HG02981 (cell line): ENCODE measurements at regions not wholly inside any gene's neighbourhood (a gene's known extent, or its start where the extent isn't known, plus 50 kb on each side); places are given as distances from the start of the nearest gene placed in this dataset.
"Not testable (repeated sequence)": the region's sequence is repeated elsewhere in the genome, so short reads cannot be mapped to it uniquely, and the experiment has no call there.

Source experiments
- ATAC-seq: cut with Tn5 transposase; IDR thresholded peaks from one replicate; pipeline ENCODE4 v1.9.1; 2021; ENCODE audit warnings: mild to moderate bottlenecking, moderate library complexity; ENCODE audit not compliant: unreplicated experiment

- ATAC-seq: no peak
Observed at GRCh38 chr4:137890812-137891211, 351.3 kb downstream of the SLC7A11 start.

- ATAC-seq: no peak
Observed at GRCh38 chr4:137881641-137882040, 349.3 kb upstream of the PCDH18 start.

GRCh38 chr4:137868067-137868466, 335.8 kb upstream of the PCDH18 start:
- ATAC-seq: not testable (repeated sequence)

GRCh38 chr4:137866671-137867070, 334.4 kb upstream of the PCDH18 start:
- ATAC-seq: no peak

- ATAC-seq: no peak
Observed at GRCh38 chr4:137861682-137862081, 329.4 kb upstream of the PCDH18 start.

- ATAC-seq: no peak
Observed at GRCh38 chr4:137853424-137853823, 321.1 kb upstream of the PCDH18 start.

- ATAC-seq: no peak
Observed at GRCh38 chr4:137852326-137852725, 320.0 kb upstream of the PCDH18 start.

GRCh38 chr4:137851435-137851834, 319.1 kb upstream of the PCDH18 start:
- ATAC-seq: no peak

- ATAC-seq: not testable (repeated sequence)
Observed at GRCh38 chr4:137827945-137828344, 295.7 kb upstream of the PCDH18 start.

GRCh38 chr4:137825505-137825904, 293.2 kb upstream of the PCDH18 start:
- ATAC-seq: no peak

- no peak for ATAC-seq
Observed at GRCh38 chr4:137823007-137823406, 290.7 kb upstream of the PCDH18 start.

- peak; percentile 83 for ATAC-seq
Observed at GRCh38 chr4:137819964-137820383, 287.7 kb upstream of the PCDH18 start.

- ATAC-seq: no peak
Observed at GRCh38 chr4:137812258-137812657, 280.0 kb upstream of the PCDH18 start.

GRCh38 chr4:137806420-137806819, 274.1 kb upstream of the PCDH18 start:
- ATAC-seq: no peak

- no peak for ATAC-seq
Observed at GRCh38 chr4:137804906-137805495, 272.7 kb upstream of the PCDH18 start.

- no peak for ATAC-seq
Observed at GRCh38 chr4:137800861-137801260, 268.6 kb upstream of the PCDH18 start.

GRCh38 chr4:137794764-137795254, 262.5 kb upstream of the PCDH18 start:
- no peak for ATAC-seq

- not testable (repeated sequence) for ATAC-seq
Observed at GRCh38 chr4:137789263-137789662, 257.0 kb upstream of the PCDH18 start.

GRCh38 chr4:137783923-137784322, 251.6 kb upstream of the PCDH18 start:
- not testable (repeated sequence) for ATAC-seq

- no peak for ATAC-seq
Observed at GRCh38 chr4:137775701-137776100, 243.4 kb upstream of the PCDH18 start.

GRCh38 chr4:137774501-137774900, 242.2 kb upstream of the PCDH18 start:
- no peak for ATAC-seq

GRCh38 chr4:137768881-137769280, 236.6 kb upstream of the PCDH18 start:
- no peak for ATAC-seq

GRCh38 chr4:137768196-137768595, 235.9 kb upstream of the PCDH18 start:
- ATAC-seq: no peak
